ENCODE measurements at regions not wholly inside any gene's neighbourhood (a gene's known extent, or its start where the extent isn't known, plus 50 kb on each side); places are given as distances from the start of the nearest gene placed in this dataset.
A peak's percentile ranks its signal among the peaks of the same experiment; 100 is the strongest.

DNA sequence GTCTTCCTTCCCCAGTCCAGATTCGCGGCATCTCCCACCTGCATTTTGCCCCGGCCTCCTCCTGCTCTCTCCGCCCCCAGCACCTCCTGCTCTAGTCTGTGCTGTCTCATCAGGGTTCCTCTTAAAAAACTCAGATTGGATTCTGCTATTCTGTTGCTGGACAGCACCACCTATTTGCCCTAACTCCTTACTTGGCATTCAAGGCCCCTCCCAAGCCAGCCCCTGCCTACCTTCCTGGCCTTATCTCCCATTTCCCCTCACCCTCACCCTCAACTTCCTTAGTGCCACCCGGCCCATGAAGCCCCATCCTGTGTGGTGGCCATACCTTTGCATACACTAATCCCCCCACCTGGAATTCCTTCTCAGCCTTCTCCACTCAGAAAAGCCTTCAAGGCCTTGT lies 59.9 kb upstream of the PRDM11 start:
- no peaks in the 10 kb centered on the region for H3K9me3 ChIP-seq
- H3K27me3 ChIP-seq: no peaks in the 10 kb centered on the region
- DNase-seq: no peak
- WGBS, 3 donors: 86 to 87% (median 87%) methylated on average over 5 of the region's 5 CpGs
- TF ChIP-seq EP300 (IDR thresholded peaks at IDR 0.05) (no peak), POLR2A (IDR thresholded peaks at IDR 0.05) (no peak)
- TF ChIP-seq, protein P1, sequence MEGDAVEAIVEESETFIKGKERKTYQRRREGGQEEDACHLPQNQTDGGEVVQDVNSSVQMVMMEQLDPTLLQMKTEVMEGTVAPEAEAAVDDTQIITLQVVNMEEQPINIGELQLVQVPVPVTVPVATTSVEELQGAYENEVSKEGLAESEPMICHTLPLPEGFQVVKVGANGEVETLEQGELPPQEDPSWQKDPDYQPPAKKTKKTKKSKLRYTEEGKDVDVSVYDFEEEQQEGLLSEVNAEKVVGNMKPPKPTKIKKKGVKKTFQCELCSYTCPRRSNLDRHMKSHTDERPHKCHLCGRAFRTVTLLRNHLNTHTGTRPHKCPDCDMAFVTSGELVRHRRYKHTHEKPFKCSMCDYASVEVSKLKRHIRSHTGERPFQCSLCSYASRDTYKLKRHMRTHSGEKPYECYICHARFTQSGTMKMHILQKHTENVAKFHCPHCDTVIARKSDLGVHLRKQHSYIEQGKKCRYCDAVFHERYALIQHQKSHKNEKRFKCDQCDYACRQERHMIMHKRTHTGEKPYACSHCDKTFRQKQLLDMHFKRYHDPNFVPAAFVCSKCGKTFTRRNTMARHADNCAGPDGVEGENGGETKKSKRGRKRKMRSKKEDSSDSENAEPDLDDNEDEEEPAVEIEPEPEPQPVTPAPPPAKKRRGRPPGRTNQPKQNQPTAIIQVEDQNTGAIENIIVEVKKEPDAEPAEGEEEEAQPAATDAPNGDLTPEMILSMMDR (IDR thresholded peaks at IDR 0.05): no peak
- H3K36me3 ChIP-seq: no peaks in the 10 kb centered on the region
- H3K4me1 ChIP-seq (ENCODE audit: insufficient read depth): peaks cover 3% of the 10 kb centered on the region
- no peak overlapping the region for H3K27ac ChIP-seq
- H3K4me3 ChIP-seq: no peak overlapping the region
- intact Hi-C loops (cut with DNase I): no loop called here

DNA sequence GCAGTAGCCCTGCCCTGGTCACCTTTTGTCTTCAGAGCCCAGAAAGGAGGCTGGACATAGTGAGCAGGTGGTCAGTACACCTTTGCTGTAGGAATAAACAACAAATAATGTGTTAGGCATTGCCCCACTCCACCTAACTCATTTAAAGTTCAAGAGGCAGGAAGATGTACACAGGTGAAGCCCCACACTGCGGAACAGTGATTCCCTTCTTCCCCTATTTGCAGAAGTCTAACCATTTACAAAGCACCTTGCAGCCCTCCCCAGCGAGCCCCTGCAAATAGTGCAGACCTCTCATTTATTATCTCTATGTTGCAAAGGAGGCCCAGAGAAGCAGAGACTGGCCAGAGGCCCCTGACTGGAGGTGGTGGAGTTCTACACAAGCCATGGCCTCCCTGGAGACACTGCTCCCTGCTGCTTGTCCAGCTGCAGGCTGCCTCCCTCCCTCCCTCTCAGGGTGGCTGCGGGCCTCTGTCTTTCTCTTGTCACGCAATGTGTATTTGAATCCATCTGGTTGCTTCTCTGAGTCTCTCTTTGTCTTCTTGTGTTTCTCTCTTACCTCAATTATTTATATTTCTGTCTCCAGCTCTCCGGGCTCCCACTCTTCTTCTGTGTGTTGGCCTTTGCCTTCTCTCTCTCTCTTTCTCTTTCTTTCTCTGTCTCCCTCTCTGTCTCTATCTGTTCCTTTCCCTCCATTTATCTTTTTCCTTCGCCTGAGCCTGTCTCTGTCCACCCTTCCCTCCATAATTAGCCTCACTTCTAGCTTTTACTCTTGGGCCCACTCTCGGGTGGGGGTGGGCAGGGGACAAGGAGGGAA lies 59.1 kb upstream of the PRDM11 start:
- no peaks in the 10 kb centered on the region for H3K36me3 ChIP-seq
- no peaks in the 10 kb centered on the region for H3K9me3 ChIP-seq
- H3K27me3 ChIP-seq: no peaks in the 10 kb centered on the region
- intact Hi-C loops (cut with DNase I): no loop called here
- no peak overlapping the region for H3K4me3 ChIP-seq
- no peak for DNase-seq
- no peak overlapping the region for H3K27ac ChIP-seq
- no peak for TF ChIP-seq POLR2A (IDR thresholded peaks at IDR 0.05)
- TF ChIP-seq, protein P1 (IDR thresholded peaks at IDR 0.05): no peak
- TF ChIP-seq EP300 (IDR thresholded peaks at IDR 0.05): no peak
- peaks cover 5% of the 10 kb centered on the region for H3K4me1 ChIP-seq (ENCODE audit: insufficient read depth)
- WGBS, 3 donors: 57 to 65% (median 61%) methylated on average over 7 of the region's 7 CpGs

DNA sequence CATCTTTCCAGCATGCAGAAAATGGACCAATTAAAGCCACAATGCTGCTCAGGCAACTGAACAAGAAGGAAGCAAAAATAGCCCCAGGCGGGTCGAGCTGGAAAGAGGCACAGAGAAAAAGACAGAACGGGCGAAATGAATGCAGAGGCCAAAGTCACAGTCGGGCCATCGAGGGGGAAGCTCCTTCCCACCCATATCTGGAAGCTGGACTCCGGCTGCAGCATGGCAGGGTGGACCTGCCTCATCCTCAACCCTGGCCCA lies 58.6 kb upstream of the PRDM11 start:
- Histone ChIP-seq H3K36me3 (no peaks in the 10 kb centered on the region), H3K4me1 (ENCODE audit: insufficient read depth) (peaks cover 5% of the 10 kb centered on the region), H3K27me3 (no peaks in the 10 kb centered on the region), H3K9me3 (no peaks in the 10 kb centered on the region), H3K27ac (no peak overlapping the region), H3K4me3 (no peak overlapping the region)
- WGBS, 3 donors: 69 to 79% (median 76%) methylated on average over 7 of the region's 7 CpGs
- DNase-seq: no peak
- TF ChIP-seq EP300 (IDR thresholded peaks at IDR 0.05) (no peak), POLR2A (IDR thresholded peaks at IDR 0.05) (no peak)
- TF ChIP-seq, protein P1 (IDR thresholded peaks at IDR 0.05): no peak
- intact Hi-C loops (cut with DNase I): no loop called here

DNA sequence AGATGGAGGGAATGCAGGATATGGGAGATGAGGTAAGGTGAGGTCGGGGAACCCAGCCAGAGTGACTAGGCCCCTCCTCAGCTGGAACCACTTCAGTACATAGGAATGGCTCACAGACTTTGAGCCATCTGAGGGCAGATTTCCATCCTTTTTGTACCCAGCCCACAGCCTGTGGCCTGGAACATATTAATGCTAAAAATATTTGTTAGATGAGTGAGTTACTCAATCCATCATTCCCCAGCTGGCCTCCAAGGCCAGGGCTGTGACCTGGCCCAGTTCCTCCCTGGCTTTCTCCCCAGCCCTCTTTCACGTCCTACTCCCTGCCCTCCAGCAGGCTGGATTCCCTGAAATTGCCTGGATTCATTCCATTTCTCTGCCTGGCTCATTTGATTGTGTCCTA lies 57.2 kb upstream of the PRDM11 start:
- no peak overlapping the region for H3K27ac ChIP-seq
- TF ChIP-seq, protein P1 (IDR thresholded peaks at IDR 0.05): no peak
- TF ChIP-seq EP300 (IDR thresholded peaks at IDR 0.05): peak; percentile 16
- TF ChIP-seq POLR2A (IDR thresholded peaks at IDR 0.05): no peak
- peak; percentile 50 to 81 (median 71) for DNase-seq
- WGBS, 3 donors: 13 to 21% (median 19%) methylated on average over 2 of the region's 2 CpGs
- H3K27me3 ChIP-seq: no peaks in the 10 kb centered on the region
- intact Hi-C loops (cut with DNase I): no loop called here
- no peaks in the 10 kb centered on the region for H3K36me3 ChIP-seq
- no peaks in the 10 kb centered on the region for H3K9me3 ChIP-seq
- H3K4me3 ChIP-seq: no peak overlapping the region
- peaks cover 8% of the 10 kb centered on the region for H3K4me1 ChIP-seq (ENCODE audit: insufficient read depth)

All from ovary (tissue), 7 donors.